Heart left ventricle (tissue), 13 donors: ENCODE measurements at regions not wholly inside any gene's neighbourhood (a gene's known extent, or its start where the extent isn't known, plus 50 kb on each side); places are given as distances from the start of the nearest gene placed in this dataset.

ENCODE experiments used
- POLR2A ChIP-seq, 2 donors: fragments of 450-650 bp; IDR thresholded peaks; one replicate each; pipeline ENCODE4 v1.6.1; 2017; ENCODE audit warnings: antibody characterized with exemption in 2 of 2, mild to moderate bottlenecking in 2 of 2, moderate library complexity in 2 of 2
- TF ChIP-seq, protein P1 (sequence below), 12 donors: fragments of 200-600 bp; sonication (generic) in 4 of 12; IDR thresholded peaks; one replicate each; pipeline versions ENCODE4 v1.5.0 to v1.8.0; 2018 to 2022; ENCODE audit warnings: antibody characterized with exemption in 12 of 12, mild to moderate bottlenecking in 5 of 12
- donor health status: ischemic (EF 13 %, LVEDD 7.1; RV severe dilation, severe dysfunction).
- donor health status: DM: no; HTN: yes; CAD: no.
- donor health status: DM: no; HTN: no; CAD: no.
- donor health status: ischemic (EF 25% LVEDD 6.9; RV normal size, moderate dysfunction).
- donor health status: ischemic (EF 25% LVEDD 5.7; RV mildly dilated, moderate dysfunction).
- donor health status: ischemic (EF 35%, LVEDD 5.7; RV mildly dilated, moderate dysfunction).
- donor health status: nonischemic (EF 11% LVEDD 7.7; RV severe dilation, severe dysfunction).
- donor health status: DM: yes; HTN: yes; CAD: no.
- donor health status: PGD.
- donor health status: ischemic (EF 29% LVEDD 5.4; RV normal size, mild dysfunction).
- donor health status: nonischemic (EF 23%, LVEDD 6.1; RV moderate dilation, normal function).

- TF ChIP-seq, protein P1, sequence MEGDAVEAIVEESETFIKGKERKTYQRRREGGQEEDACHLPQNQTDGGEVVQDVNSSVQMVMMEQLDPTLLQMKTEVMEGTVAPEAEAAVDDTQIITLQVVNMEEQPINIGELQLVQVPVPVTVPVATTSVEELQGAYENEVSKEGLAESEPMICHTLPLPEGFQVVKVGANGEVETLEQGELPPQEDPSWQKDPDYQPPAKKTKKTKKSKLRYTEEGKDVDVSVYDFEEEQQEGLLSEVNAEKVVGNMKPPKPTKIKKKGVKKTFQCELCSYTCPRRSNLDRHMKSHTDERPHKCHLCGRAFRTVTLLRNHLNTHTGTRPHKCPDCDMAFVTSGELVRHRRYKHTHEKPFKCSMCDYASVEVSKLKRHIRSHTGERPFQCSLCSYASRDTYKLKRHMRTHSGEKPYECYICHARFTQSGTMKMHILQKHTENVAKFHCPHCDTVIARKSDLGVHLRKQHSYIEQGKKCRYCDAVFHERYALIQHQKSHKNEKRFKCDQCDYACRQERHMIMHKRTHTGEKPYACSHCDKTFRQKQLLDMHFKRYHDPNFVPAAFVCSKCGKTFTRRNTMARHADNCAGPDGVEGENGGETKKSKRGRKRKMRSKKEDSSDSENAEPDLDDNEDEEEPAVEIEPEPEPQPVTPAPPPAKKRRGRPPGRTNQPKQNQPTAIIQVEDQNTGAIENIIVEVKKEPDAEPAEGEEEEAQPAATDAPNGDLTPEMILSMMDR (IDR thresholded peaks at IDR 0.05): no peak
- TF ChIP-seq POLR2A (IDR thresholded peaks at IDR 0.05): no peak
Observed at GRCh38 chr5:17992291-17992690, 358.0 kb downstream of the TAF11L14 start.
